ENCODE measurements at regions not wholly inside any gene's neighbourhood (a gene's known extent, or its start where the extent isn't known, plus 50 kb on each side); places are given as distances from the start of the nearest gene placed in this dataset.
A peak's percentile ranks its signal among the peaks of the same experiment; 100 is the strongest.

DNA sequence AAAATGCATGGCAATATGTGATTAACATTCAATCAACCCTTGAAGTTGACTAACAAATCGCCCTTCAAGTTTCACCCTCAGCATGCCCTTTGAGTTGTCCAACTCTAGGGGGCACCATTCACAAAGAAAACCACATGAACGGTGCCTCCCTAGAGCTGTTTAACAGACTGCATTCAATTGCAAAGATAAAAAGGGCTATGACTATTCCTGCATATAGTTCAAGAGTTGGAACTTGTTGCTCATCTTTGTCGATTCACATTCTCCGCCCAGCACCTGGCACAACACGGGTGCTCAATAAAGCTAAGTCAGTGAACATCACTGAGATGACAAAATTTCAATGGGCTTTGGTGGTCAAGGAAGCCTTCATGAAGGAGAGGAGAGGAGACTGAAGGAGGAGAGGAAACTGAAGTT is 69.6 kb upstream of the SLC30A5 start (continued):
- TF ChIP-seq GABPA (tag; conservative IDR thresholded peaks at IDR 0.05; ENCODE audit: low read depth) (no peak), ILF3 (IDR thresholded peaks at IDR 0.05; ENCODE audit: borderline replicate concordance) (no peak), ZNF436 (CRISPR knock-in tag; IDR thresholded peaks at IDR 0.05) (no peak)
- TF ChIP-seq, protein P1, sequence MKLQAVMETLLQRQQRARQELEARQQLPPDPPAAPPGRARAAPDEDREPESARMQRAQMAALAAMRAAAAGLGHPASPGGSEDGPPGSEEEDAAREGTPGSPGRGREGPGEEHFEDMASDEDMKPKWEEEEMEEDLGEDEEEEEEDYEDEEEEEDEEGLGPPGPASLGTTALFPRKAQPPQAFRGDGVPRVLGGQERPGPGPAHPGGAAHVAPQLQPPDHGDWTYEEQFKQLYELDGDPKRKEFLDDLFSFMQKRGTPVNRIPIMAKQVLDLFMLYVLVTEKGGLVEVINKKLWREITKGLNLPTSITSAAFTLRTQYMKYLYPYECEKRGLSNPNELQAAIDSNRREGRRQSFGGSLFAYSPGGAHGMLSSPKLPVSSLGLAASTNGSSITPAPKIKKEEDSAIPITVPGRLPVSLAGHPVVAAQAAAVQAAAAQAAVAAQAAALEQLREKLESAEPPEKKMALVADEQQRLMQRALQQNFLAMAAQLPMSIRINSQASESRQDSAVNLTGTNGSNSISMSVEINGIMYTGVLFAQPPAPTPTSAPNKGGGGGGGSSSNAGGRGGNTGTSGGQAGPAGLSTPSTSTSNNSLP (IDR thresholded peaks at IDR 0.05; ENCODE audit: borderline replicate concordance, low read depth, low read length) = peak; percentile 15; the same call in 1 of the 2 replicates
- TF ChIP-seq, protein P2, sequence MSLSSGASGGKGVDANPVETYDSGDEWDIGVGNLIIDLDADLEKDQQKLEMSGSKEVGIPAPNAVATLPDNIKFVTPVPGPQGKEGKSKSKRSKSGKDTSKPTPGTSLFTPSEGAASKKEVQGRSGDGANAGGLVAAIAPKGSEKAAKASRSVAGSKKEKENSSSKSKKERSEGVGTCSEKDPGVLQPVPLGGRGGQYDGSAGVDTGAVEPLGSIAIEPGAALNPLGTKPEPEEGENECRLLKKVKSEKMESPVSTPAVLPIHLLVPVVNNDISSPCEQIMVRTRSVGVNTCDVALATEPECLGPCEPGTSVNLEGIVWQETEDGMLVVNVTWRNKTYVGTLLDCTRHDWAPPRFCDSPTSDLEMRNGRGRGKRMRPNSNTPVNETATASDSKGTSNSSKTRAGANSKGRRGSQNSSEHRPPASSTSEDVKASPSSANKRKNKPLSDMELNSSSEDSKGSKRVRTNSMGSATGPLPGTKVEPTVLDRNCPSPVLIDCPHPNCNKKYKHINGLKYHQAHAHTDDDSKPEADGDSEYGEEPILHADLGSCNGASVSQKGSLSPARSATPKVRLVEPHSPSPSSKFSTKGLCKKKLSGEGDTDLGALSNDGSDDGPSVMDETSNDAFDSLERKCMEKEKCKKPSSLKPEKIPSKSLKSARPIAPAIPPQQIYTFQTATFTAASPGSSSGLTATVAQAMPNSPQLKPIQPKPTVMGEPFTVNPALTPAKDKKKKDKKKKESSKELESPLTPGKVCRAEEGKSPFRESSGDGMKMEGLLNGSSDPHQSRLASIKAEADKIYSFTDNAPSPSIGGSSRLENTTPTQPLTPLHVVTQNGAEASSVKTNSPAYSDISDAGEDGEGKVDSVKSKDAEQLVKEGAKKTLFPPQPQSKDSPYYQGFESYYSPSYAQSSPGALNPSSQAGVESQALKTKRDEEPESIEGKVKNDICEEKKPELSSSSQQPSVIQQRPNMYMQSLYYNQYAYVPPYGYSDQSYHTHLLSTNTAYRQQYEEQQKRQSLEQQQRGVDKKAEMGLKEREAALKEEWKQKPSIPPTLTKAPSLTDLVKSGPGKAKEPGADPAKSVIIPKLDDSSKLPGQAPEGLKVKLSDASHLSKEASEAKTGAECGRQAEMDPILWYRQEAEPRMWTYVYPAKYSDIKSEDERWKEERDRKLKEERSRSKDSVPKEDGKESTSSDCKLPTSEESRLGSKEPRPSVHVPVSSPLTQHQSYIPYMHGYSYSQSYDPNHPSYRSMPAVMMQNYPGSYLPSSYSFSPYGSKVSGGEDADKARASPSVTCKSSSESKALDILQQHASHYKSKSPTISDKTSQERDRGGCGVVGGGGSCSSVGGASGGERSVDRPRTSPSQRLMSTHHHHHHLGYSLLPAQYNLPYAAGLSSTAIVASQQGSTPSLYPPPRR (CRISPR knock-in tag; IDR thresholded peaks at IDR 0.05; ENCODE audit: borderline replicate concordance) = no peak

All from K562 (cell line).